Vagina (tissue), 2 donors: ENCODE measurements at regions not wholly inside any gene's neighbourhood (a gene's known extent, or its start where the extent isn't known, plus 50 kb on each side); places are given as distances from the start of the nearest gene placed in this dataset.

Source experiments
- DNase-seq, 2 donors: peaks; one replicate each; pipeline ENCODE4 v3.0.0-alpha.2; 2017; ENCODE audit errors: extremely low spot score in 2 of 2
- H3K27ac ChIP-seq: fragments of 200-600 bp; sonication (generic); one replicate; pipeline ENCODE4 v1.5.1; 2019
- H3K27me3 ChIP-seq: fragments of 200-600 bp; sonication (generic); one replicate; pipeline ENCODE4 v1.5.1; 2019
- H3K36me3 ChIP-seq, 2 donors: fragments of 200-600 bp; sonication (generic); one replicate each; pipeline ENCODE4 v1.5.1; 2017 to 2019
- H3K4me1 ChIP-seq: fragments of 200-600 bp; sonication (generic); one replicate; pipeline ENCODE4 v1.5.1; 2019
- H3K4me3 ChIP-seq, 2 donors: fragments of 200-600 bp; sonication (generic); 1 replicate in 1 of 2; 2 replicates in 1 of 2; pipeline ENCODE4 v1.5.1; 2016 to 2019
- H3K9me3 ChIP-seq: fragments of 200-600 bp; sonication (generic); one replicate; pipeline ENCODE4 v1.5.1; 2019
- POLR2A ChIP-seq, 2 donors: fragments of 450-650 bp; IDR thresholded peaks; one replicate each; pipeline ENCODE4 v1.6.1; 2017; ENCODE audit warnings: antibody characterized with exemption in 2 of 2, mild to moderate bottlenecking in 2 of 2, moderate library complexity in 2 of 2
- POLR2AphosphoS5 ChIP-seq, 2 donors: sonication (generic); formaldehyde crosslinking; IDR thresholded peaks; one replicate each; pipeline ENCODE4 v1.9.0; 2017; ENCODE audit warnings: antibody characterized with exemption in 2 of 2, mild to moderate bottlenecking in 2 of 2, low read depth in 1 of 2; ENCODE audit not compliant: insufficient read depth in 1 of 2
- intact Hi-C: fragments of 100-400 bp; cut with DNase I; formaldehyde crosslinking; loops from one replicate; pipeline ENCODE4 v1.15.1; 2023
- TF ChIP-seq, protein P1 (sequence below), 3 experiments: fragments of 450-650 bp in 2 of 3; fragments of 200-600 bp in 1 of 3; sonication (generic) in 1 of 3; IDR thresholded peaks; one replicate each; pipeline ENCODE4 v1.5.1; 2017 to 2019; ENCODE audit warnings: antibody characterized with exemption in 3 of 3, mild to moderate bottlenecking in 2 of 3, moderate library complexity in 2 of 3

DNA sequence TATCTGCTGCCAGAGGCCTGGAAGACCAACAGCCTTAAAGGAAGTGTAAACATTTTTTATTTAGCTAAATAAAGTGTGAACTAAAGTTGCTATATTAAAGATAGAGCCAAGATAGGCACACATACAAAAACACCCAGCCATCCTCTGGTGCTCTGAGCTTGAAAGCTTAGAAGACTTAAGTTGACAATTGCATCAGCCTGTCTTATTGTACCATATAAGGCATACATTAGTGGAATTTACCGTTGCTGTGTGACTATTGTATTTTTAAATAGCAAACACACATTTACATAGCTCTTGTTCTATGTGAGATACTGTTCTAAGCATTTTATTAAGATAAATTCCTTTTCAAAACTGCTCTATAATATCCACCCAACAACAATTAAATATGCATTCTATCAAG, 736.6 kb upstream of the ZEB2 start:
- TF ChIP-seq, protein P1, sequence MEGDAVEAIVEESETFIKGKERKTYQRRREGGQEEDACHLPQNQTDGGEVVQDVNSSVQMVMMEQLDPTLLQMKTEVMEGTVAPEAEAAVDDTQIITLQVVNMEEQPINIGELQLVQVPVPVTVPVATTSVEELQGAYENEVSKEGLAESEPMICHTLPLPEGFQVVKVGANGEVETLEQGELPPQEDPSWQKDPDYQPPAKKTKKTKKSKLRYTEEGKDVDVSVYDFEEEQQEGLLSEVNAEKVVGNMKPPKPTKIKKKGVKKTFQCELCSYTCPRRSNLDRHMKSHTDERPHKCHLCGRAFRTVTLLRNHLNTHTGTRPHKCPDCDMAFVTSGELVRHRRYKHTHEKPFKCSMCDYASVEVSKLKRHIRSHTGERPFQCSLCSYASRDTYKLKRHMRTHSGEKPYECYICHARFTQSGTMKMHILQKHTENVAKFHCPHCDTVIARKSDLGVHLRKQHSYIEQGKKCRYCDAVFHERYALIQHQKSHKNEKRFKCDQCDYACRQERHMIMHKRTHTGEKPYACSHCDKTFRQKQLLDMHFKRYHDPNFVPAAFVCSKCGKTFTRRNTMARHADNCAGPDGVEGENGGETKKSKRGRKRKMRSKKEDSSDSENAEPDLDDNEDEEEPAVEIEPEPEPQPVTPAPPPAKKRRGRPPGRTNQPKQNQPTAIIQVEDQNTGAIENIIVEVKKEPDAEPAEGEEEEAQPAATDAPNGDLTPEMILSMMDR (IDR thresholded peaks at IDR 0.05), result no peak
- TF ChIP-seq POLR2A (IDR thresholded peaks at IDR 0.05) (no peak), POLR2AphosphoS5 (IDR thresholded peaks at IDR 0.05; ENCODE audit: insufficient read depth in 1 of 2, low read depth in 1 of 2) (no peak)
- no peak for DNase-seq
- no peak overlapping the region for H3K4me3 ChIP-seq
- H3K9me3 ChIP-seq, result no peaks in the 10 kb centered on the region
- no peaks in the 10 kb centered on the region for H3K4me1 ChIP-seq
- intact Hi-C loops, result no loop called here
- no peak overlapping the region for H3K27ac ChIP-seq
- H3K27me3 ChIP-seq, result no peaks in the 10 kb centered on the region
- H3K36me3 ChIP-seq, result no peaks in the 10 kb centered on the region

DNA sequence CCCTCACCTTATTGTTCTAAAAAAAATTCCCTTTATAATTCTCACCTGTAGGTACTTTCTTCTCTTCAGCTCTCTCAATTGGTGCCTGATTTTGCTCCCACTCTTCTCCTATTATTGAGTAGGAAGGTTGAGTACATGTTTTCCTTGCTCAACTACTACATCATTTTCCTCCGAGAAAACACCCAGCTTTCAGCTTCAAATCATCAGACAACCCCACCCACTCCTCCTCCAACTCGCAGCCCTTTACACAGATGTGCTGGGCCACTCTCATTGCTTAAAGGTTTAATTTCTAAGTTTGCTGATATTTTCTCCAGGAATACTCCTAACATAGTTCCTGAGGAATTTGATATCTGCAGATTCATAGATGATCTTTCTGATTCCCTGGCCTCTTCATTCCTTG, 734.4 kb upstream of the ZEB2 start:
- TF ChIP-seq POLR2A (IDR thresholded peaks at IDR 0.05), result no peak
- TF ChIP-seq, protein P1 (IDR thresholded peaks at IDR 0.05), result no peak
- no peak for TF ChIP-seq POLR2AphosphoS5 (IDR thresholded peaks at IDR 0.05; ENCODE audit: insufficient read depth in 1 of 2, low read depth in 1 of 2)
- no peaks in the 10 kb centered on the region for H3K27me3 ChIP-seq
- no peak overlapping the region for H3K27ac ChIP-seq
- intact Hi-C loops, result no loop called here
- no peaks in the 10 kb centered on the region for H3K36me3 ChIP-seq
- no peak for DNase-seq
- no peaks in the 10 kb centered on the region for H3K9me3 ChIP-seq
- H3K4me1 ChIP-seq, result no peaks in the 10 kb centered on the region
- H3K4me3 ChIP-seq, result no peak overlapping the region

DNA sequence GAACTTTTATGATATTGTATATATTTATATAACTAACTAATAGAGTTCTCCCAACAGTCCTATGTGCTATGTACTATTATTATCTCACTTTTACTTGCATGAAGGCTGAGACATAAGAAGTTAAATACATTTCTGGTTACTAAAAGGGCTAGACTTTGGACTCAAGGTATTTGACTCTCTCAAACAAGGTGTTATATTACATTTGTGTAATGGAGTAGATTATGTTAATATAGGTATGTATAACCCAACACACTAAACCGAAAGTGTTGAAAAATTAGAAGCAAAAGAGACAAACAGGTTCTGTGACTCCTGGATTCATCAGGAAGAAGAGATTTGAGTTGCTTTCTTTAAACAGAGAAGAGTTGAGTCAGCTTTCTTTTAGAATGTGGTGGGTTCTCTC, 733.6 kb upstream of the ZEB2 start:
- H3K9me3 ChIP-seq, result no peaks in the 10 kb centered on the region
- no peak overlapping the region for H3K27ac ChIP-seq
- H3K36me3 ChIP-seq, result no peaks in the 10 kb centered on the region
- no peaks in the 10 kb centered on the region for H3K4me1 ChIP-seq
- H3K4me3 ChIP-seq, result no peak overlapping the region
- intact Hi-C loops, result no loop called here
- no peak for DNase-seq
- TF ChIP-seq POLR2A (IDR thresholded peaks at IDR 0.05) (no peak), POLR2AphosphoS5 (IDR thresholded peaks at IDR 0.05; ENCODE audit: insufficient read depth in 1 of 2, low read depth in 1 of 2) (no peak)
- TF ChIP-seq, protein P1 (IDR thresholded peaks at IDR 0.05), result no peak
- H3K27me3 ChIP-seq, result no peaks in the 10 kb centered on the region

DNA sequence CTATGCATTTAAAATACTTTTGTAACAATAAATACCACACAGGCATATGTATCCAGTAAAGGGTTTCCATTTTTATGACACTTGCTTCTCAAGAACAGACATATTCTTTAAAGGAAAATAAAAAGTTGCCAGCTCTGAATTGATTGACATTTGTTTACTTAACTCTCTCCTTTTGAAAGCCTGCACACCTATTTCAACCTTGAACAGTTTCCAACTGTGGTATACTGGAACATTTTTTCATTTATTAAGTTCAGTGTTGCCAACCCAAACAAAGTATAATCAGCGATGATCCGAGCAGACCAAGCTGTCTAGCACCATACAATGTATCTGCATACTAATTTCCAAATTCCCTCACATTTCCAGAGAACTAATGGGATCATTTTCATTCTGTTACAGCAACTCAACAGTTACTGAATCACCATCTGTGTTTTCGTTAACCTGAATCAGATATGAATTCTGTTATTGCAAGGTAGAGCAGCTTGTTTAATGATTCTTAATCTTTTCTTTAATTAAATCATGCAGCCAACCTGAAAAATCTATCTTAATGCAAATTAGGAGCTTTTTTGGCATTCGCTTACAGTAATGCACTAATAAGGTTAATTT, 725.5 kb upstream of the ZEB2 start:
- Histone ChIP-seq H3K4me1 (no peaks in the 10 kb centered on the region), H3K9me3 (no peaks in the 10 kb centered on the region), H3K27me3 (no peaks in the 10 kb centered on the region), H3K36me3 (no peaks in the 10 kb centered on the region), H3K27ac (no peak overlapping the region), H3K4me3 (no peak overlapping the region)
- DNase-seq, result no peak
- intact Hi-C loops, result no loop called here
- TF ChIP-seq POLR2A (IDR thresholded peaks at IDR 0.05) (no peak), POLR2AphosphoS5 (IDR thresholded peaks at IDR 0.05; ENCODE audit: insufficient read depth in 1 of 2, low read depth in 1 of 2) (no peak)
- TF ChIP-seq, protein P1 (IDR thresholded peaks at IDR 0.05), result no peak

DNA sequence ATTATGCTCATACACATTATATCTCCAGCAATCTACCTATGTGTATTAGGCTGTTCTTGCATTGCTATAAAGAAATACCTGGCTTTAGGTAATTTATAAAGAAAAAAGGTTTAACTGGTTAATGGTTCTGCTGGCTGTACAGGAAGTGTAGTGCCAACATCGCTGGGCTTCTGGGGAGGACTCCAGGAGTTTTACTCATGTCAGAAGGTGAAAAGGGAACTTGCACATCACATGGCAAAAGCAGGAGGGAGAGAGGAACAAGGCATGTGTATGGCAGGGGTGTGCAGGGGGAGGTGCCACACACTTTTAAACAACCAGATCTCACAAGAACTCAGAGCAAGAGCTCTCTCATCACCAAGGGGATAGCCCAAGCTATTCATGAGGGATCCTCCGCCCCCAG, 715.4 kb upstream of the ZEB2 start:
- no peaks in the 10 kb centered on the region for H3K4me1 ChIP-seq
- H3K36me3 ChIP-seq, result no peaks in the 10 kb centered on the region
- no peaks in the 10 kb centered on the region for H3K27me3 ChIP-seq
- DNase-seq, result no peak
- intact Hi-C loops, result no loop called here
- H3K27ac ChIP-seq, result no peak overlapping the region
- no peak overlapping the region for H3K4me3 ChIP-seq
- no peaks in the 10 kb centered on the region for H3K9me3 ChIP-seq
- no peak for TF ChIP-seq POLR2A (IDR thresholded peaks at IDR 0.05)
- TF ChIP-seq POLR2AphosphoS5 (IDR thresholded peaks at IDR 0.05; ENCODE audit: insufficient read depth in 1 of 2, low read depth in 1 of 2), result no peak
- TF ChIP-seq, protein P1 (IDR thresholded peaks at IDR 0.05), result no peak
